ENCODE measurements at regions not wholly inside any gene's neighbourhood (a gene's known extent, or its start where the extent isn't known, plus 50 kb on each side); places are given as distances from the start of the nearest gene placed in this dataset.
"Not testable (repeated sequence)": the region's sequence is repeated elsewhere in the genome, so short reads cannot be mapped to it uniquely, and the experiment has no call there.

DNA sequence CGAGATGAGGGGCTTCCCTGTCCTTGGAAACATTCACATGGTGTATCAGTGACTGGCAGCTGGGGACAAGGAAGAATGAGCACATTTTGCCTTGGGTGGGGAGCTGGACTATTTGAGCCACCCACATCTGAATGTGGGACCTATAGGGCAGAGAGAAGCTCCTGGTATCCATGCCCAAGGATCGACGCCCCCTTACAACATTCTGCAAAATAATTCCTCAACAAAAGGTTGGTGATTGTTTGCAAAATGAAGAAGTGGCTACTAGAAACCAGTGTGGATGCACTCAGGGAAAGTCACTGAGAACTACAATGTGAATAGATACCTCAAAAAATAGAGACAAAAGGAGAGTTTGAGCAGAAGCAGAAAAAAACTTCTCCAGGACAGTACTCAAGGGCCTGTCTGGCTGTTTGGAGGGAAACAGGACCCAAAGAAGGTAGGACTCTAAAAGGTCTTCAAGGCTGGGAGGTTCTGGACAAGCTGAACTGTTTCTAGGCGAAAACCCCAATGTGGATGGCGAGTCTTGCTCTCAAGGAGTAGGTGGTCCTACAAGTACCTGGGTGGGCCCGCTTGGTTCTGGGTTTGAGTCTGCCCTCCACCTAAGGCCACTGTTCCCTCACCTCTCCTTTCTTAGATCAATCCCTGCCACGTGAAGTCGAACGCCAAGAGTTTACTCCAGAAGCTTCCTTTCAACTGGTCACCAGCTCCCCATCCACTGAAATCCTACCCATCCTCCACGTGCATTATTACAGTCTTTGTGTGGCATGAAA lies 125.0 kb upstream of the ZNF746 start:
- DNase-seq (ENCODE audit: low spot score) (no peak), ATAC-seq (no peak)
- no peaks in the 10 kb centered on the region for H3K9me3 Mint-ChIP-seq
- peaks cover 6 to 9% of the 10 kb centered on the region in 2 donors for H3K27me3 Mint-ChIP-seq
- peaks cover 38 to 46% of the 10 kb centered on the region in 2 donors for H3K4me1 Mint-ChIP-seq (ENCODE audit: low read depth in 2 of 2)
- peaks cover 12% of the 10 kb centered on the region for H3K36me3 Mint-ChIP-seq
- H3K4me3 Mint-ChIP-seq = peak overlapping the region; percentile 98
- peak overlapping the region; percentile 89 to 91 for H3K27ac Mint-ChIP-seq

DNA sequence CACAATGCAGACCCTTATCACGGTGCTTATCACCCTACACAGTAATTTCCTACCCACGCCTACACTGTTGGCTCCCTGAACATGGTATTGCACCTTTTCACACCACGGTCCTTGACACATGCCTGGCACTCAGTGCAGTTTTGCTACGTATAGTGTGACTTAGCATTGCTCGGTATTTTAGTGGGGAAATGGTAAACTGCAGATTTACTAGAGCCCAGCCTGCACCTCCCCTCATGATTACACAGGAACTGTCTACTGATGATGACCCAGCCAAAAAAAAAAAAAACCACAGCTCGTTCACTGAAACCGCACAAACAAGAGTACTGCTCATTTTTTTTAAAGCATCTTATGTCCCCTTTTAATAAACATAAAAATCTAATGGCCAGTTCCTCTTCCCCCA lies 124.2 kb upstream of the ZNF746 start:
- Mint-ChIP-seq H3K4me3 (peak overlapping the region; percentile 98), H3K9me3 (no peaks in the 10 kb centered on the region), H3K27ac (peak overlapping the region; percentile 89 to 91), H3K27me3 (peaks cover 3 to 4% of the 10 kb centered on the region in 2 donors), H3K4me1 (ENCODE audit: low read depth in 2 of 2) (peaks cover 45 to 54% of the 10 kb centered on the region in 2 donors), H3K36me3 (peaks cover 20% of the 10 kb centered on the region)
- ATAC-seq = peak; percentile 52 to 54
- DNase-seq (ENCODE audit: low spot score) = no peak

DNA sequence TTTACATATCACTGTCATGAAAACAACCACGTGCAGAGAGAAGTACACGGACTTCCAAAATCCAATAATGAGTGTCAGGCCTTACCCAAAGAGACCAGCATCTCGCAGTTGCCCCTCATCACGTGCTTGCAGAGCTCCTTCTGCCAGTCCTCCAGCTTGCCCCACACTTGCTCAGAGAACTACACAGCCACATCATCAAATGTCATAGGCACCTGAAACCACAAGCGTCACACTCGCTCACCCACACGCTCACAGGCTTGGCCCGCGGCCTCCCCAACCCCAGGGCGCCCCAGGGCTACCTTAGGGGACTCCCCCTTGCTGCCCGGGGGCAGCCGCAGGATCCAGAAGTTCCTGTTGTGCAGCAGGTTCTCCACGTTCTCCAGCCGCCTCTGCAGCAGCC lies 123.4 kb upstream of the ZNF746 start:
- Mint-ChIP-seq H3K27me3 (no peaks in the 10 kb centered on the region), H3K4me3 (peak overlapping the region; percentile 98), H3K36me3 (peaks cover 28% of the 10 kb centered on the region), H3K27ac (peak overlapping the region; percentile 89 to 91), H3K9me3 (no peaks in the 10 kb centered on the region), H3K4me1 (ENCODE audit: low read depth in 2 of 2) (peaks cover 51 to 61% of the 10 kb centered on the region in 2 donors)
- peak; percentile 83 for DNase-seq (ENCODE audit: low spot score)
- peak; percentile 65 to 69 for ATAC-seq

DNA sequence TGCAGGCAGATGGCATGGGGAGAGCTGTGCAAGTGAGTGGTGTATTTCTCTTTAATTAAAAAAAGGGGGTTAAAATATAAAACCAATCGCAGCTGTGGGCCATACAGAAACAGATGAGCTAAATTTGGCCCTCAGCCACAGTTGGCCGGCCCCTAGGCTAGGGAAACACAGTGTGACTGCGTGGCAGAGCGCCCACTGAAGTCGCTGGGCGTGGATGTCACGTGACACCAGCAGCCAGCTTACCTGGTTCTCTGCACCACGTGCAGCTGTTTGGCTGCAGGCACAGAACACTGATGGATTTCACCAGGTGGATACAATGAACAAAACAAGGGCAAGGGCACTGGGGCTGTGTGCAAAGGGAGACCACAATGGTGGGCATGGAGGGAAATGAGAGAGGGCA lies 119.3 kb upstream of the ZNF746 start:
- Mint-ChIP-seq H3K36me3 (peaks cover 62% of the 10 kb centered on the region), H3K4me3 (no peak overlapping the region), H3K4me1 (ENCODE audit: low read depth in 2 of 2) (peaks cover 44% of the 10 kb centered on the region in 2 donors), H3K9me3 (no peaks in the 10 kb centered on the region), H3K27me3 (no peaks in the 10 kb centered on the region), H3K27ac (no peak overlapping the region)
- ATAC-seq (no peak), DNase-seq (ENCODE audit: low spot score) (no peak)

DNA sequence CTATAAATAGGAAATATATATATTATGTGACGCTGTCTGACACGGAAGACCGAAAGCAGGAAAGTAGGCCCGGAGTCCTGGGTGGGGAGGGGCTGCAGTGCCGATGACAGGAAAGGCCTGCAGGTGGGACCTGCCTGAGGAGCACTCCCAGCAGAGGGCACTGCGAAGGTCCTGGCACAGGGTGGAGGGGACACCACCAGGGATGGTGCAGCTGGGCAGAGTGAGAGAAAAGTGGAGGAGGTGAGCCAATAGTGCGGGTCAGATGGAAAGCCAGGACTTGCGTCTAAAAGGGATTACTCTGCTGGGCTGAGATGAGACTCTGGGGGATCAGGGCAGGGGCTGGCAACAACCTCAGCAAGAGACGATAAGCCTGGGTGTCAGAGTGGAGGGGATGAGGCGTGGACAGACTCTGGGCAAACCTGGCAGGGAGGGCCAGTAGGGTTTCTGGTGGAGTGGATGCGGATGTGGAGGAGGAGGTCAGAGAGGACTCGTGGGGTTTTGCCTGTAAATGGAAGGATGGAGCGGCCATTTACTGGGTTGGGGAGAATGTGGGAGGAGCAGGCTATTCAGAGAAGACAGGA lies 118.2 kb upstream of the ZNF746 start:
- Mint-ChIP-seq H3K4me3 (no peak overlapping the region), H3K4me1 (ENCODE audit: low read depth in 2 of 2) (peaks cover 33% of the 10 kb centered on the region in 2 donors), H3K36me3 (peaks cover 58% of the 10 kb centered on the region), H3K27ac (no peak overlapping the region), H3K27me3 (no peaks in the 10 kb centered on the region), H3K9me3 (no peaks in the 10 kb centered on the region)
- no peak for ATAC-seq
- DNase-seq (ENCODE audit: low spot score) = no peak

DNA sequence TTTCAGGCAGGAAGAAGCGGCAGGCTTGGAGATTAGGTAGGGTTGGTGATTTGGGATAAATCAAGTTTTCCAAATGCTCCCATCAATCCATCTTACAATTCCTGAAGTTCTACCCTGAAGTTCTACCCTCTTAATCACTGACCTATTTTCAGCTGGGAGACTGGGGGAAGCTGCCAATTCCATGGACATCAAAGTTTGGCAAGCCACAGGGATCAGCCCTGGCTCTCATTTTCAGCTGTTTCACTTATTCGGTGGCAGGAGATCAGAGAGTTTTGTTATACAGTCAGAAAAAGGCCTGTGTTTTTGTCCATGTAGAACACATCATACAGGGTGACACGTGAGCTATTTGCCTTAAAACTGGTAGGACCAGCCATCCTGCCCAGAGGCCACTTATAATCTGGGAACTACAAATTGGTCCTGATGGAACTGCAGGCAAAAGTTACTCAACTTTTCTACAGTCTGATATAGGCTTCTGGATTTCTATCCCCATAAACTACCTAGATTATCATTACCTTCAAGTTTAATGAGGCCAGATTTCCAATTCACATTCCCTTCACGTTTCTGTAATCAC lies 112.9 kb upstream of the ZNF746 start:
- no peak overlapping the region for H3K27ac Mint-ChIP-seq
- H3K36me3 Mint-ChIP-seq = peaks cover 46% of the 10 kb centered on the region
- H3K4me1 Mint-ChIP-seq (ENCODE audit: low read depth in 2 of 2) = peaks cover 21% of the 10 kb centered on the region in 2 donors
- no peaks in the 10 kb centered on the region for H3K27me3 Mint-ChIP-seq
- H3K4me3 Mint-ChIP-seq = no peak overlapping the region
- no peaks in the 10 kb centered on the region for H3K9me3 Mint-ChIP-seq
- no peak for ATAC-seq
- no peak for DNase-seq (ENCODE audit: low spot score)

DNA sequence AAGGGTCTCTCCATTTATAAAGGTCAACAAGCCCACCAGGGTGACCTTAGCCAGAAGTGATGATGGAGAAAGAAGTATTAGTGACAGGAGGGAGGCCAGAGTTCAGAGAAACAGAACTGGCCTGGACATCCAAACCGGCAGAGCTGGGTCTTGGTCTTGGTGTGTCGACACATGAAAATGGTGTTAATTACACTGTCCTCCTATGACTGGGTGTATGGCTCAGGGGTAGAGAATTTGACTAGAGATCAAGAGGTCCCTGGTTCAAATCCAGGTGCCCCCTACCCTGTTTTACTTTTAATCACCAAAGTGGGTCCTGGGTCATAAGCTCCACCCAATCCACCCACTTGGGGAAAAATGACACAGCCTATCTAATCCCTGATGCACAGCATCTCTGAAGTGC lies 110.6 kb upstream of the ZNF746 start:
- H3K9me3 Mint-ChIP-seq = no peaks in the 10 kb centered on the region
- H3K36me3 Mint-ChIP-seq = peaks cover 29% of the 10 kb centered on the region
- H3K4me3 Mint-ChIP-seq = no peak overlapping the region
- DNase-seq (ENCODE audit: low spot score) = no peak
- no peak overlapping the region for H3K27ac Mint-ChIP-seq
- ATAC-seq = no peak
- H3K27me3 Mint-ChIP-seq = no peaks in the 10 kb centered on the region
- peaks cover 12 to 15% of the 10 kb centered on the region in 2 donors for H3K4me1 Mint-ChIP-seq (ENCODE audit: low read depth in 2 of 2)

DNA sequence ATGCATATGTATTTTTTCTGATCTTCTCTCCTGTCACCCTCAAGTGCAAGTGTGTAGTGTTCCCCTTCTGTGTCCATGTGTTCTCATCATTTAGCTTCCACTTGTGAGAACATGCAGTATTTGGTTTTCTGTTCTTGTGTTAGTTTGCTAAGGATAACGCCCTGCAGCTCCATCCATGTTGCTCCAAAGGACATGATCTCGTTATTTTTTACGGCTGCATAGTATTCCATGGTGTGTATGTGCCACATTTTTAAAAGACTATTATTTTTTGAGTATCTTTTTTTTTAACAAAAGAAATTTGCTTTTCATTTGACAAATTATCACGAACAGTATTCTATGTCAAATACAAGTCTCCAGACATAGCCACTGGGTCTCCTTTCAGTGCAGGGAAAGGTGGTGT lies 110.1 kb upstream of the ZNF746 start:
- peaks cover 12 to 15% of the 10 kb centered on the region in 2 donors for H3K4me1 Mint-ChIP-seq (ENCODE audit: low read depth in 2 of 2)
- H3K27me3 Mint-ChIP-seq = no peaks in the 10 kb centered on the region
- ATAC-seq (no peak), DNase-seq (ENCODE audit: low spot score) (no peak)
- no peak overlapping the region for H3K4me3 Mint-ChIP-seq
- peaks cover 24% of the 10 kb centered on the region for H3K36me3 Mint-ChIP-seq
- no peak overlapping the region for H3K27ac Mint-ChIP-seq
- H3K9me3 Mint-ChIP-seq = no peaks in the 10 kb centered on the region

DNA sequence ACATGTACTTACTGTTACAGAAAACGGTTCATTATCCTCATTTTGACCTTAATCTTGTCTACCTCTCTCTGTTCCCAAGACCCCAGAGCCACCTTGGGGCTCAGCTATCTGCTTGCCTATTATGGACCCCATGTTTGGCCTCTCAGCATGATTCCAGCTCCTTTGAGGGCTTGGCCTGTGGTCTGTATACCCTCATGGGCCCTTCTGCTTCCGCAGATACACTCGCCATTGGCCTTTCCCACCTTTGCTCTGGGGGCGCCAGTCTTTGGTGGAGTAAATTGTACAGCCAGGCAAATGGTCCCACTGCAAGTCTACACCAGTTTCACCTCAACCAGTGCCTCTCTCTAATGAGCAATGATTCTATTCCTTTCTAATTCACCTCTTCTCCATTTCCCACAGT lies 109.2 kb upstream of the ZNF746 start:
- Mint-ChIP-seq H3K36me3 (peaks cover 20% of the 10 kb centered on the region), H3K27ac (peak overlapping the region in 1 of 2 donors; percentile 14)

DNA sequence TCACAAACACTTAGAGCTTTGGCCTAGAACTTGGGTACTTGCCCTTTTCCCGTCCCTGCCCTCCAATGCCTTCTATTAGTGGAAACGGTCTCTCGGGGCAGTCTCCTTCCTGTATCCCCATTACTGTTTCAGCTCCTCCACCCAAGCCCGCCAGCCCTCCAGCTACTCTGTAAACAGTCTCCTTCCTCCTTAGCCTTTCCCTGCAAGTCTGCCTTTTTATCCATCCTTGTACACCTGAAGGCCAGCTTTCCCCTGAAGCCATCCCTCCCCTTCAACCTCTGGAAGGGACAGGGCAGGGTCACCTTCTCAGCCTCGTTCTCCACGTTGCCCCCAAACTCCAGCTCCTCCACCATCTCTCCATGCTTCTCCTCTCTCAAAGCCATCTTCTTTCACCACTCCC lies 108.1 kb upstream of the ZNF746 start:
- Mint-ChIP-seq H3K27me3 (no peaks in the 10 kb centered on the region), H3K9me3 (no peaks in the 10 kb centered on the region), H3K4me3 (no peak overlapping the region), H3K36me3 (peaks cover 26% of the 10 kb centered on the region), H3K27ac (peak overlapping the region; percentile 6 to 61), H3K4me1 (ENCODE audit: low read depth in 2 of 2) (peaks cover 24 to 25% of the 10 kb centered on the region in 2 donors)
- ATAC-seq (no peak), DNase-seq (ENCODE audit: low spot score) (no peak)

More for the DNA sequence above, 109.2 kb upstream of the ZNF746 start:
- Mint-ChIP-seq H3K9me3 (no peaks in the 10 kb centered on the region), H3K4me1 (ENCODE audit: low read depth in 2 of 2) (peaks cover 15 to 17% of the 10 kb centered on the region in 2 donors), H3K27me3 (no peaks in the 10 kb centered on the region), H3K4me3 (no peak overlapping the region)
- DNase-seq (ENCODE audit: low spot score) (no peak), ATAC-seq (no peak)

DNA sequence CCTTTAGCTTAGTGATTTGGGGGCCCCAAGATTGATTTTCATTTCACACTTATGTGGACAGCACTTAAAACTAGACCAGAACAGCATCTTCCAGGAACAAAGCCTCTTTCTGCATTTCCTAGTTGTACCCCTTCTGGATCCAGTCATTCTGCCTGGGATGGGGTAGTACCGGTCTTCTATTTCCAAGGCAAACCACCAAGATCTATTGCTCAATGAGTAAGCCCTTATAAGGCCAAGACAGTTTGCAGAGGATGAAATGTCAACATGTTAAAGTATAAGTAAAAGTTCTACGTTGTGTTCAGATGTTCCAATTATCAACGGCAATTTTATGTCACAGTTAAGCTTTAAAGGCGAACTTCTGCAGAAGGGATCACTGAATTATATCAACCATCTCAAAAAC lies 106.9 kb upstream of the ZNF746 start:
- no peaks in the 10 kb centered on the region for H3K27me3 Mint-ChIP-seq
- DNase-seq (ENCODE audit: low spot score) (no peak), ATAC-seq (no peak)
- no peak overlapping the region for H3K4me3 Mint-ChIP-seq
- peaks cover 31 to 36% of the 10 kb centered on the region in 2 donors for H3K4me1 Mint-ChIP-seq (ENCODE audit: low read depth in 2 of 2)
- peaks cover 32% of the 10 kb centered on the region for H3K36me3 Mint-ChIP-seq
- no peaks in the 10 kb centered on the region for H3K9me3 Mint-ChIP-seq
- H3K27ac Mint-ChIP-seq = no peak overlapping the region

DNA sequence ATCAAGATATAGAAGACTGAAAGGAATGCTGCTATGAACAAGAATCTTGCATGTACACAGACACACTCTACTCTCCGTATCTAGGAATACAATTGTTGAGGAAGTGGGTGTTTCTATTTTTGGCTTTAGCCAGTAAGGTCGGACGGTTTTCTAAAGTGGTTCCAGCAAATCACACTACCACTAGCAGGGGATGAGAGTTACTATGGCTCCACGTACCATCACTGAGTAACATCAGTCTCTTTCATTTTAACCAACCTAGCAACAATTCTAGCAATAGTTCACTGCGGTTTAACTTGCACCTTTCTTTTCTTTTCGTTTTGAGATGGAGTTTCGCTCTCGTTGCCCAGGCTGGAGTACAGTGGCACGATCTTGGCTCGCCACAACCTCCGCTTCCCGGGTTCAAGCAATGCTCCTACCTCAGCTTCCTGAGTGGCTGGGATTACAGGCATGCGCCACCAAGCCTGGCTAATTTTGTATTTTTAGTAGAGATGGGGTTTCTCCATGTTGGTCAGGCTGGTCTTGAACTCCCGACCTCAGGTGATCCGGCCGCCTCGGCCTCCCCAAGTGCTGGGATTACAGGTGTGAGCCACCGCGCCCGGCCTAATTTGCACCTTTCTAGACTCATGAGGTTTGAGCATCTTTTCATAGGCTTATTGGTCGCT lies 103.2 kb upstream of the ZNF746 start:
- DNase-seq (ENCODE audit: low spot score) = peak; percentile 76
- peak; percentile 97 to 98 for ATAC-seq
- H3K27me3 Mint-ChIP-seq, H3K9me3 Mint-ChIP-seq: not testable (repeated sequence)
- Mint-ChIP-seq H3K27ac (peak overlapping the region; percentile 70 to 91), H3K4me3 (peak overlapping the region; percentile 72), H3K36me3 (peaks cover 22% of the 10 kb centered on the region), H3K4me1 (ENCODE audit: low read depth in 2 of 2) (peaks cover 28 to 36% of the 10 kb centered on the region in 2 donors)

DNA sequence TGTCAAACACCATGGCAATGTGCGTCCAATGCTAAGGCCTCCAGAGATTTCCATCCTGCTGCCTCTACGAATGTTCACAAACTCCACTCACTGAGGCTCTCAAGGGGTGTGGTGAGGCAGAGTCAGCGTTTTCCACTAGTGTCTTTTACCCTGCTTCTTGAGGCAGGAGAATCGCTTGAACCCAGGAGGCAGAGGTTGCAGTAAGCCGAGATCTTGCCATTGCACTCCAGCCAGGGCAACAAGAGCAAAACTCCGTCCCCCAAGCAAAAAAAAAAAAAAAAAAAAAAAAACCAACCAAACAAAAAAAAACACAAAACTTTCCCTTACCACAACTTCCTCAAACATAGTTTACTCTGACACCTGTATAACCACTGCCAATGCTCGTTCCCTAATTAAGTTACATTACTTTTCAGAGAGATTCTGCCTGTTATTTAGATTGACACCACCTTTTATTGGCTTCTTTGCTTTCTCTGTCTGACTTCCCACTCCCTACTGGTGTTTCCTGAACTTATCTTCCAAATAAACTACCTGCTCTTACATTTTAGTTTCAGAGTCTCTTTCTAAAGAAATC lies 102.1 kb upstream of the ZNF746 start:
- Mint-ChIP-seq H3K27me3 (no peaks in the 10 kb centered on the region), H3K36me3 (peaks cover 21% of the 10 kb centered on the region), H3K4me3 (peak overlapping the region; percentile 72), H3K4me1 (ENCODE audit: low read depth in 2 of 2) (peaks cover 32 to 40% of the 10 kb centered on the region in 2 donors), H3K9me3 (no peaks in the 10 kb centered on the region), H3K27ac (peak overlapping the region; percentile 70 to 91)
- ATAC-seq (no peak), DNase-seq (ENCODE audit: low spot score) (no peak)

Data from natural killer cell treated with Interleukin-12 subunit alpha and Interleukin-12 subunit beta and Interleukin-15 and Interleukin-18, amount 100 ng/mL, for 72 hours (primary cell).